Adrenal gland (tissue), 9 donors: ENCODE measurements at regions not wholly inside any gene's neighbourhood (a gene's known extent, or its start where the extent isn't known, plus 50 kb on each side); places are given as distances from the start of the nearest gene placed in this dataset.

ENCODE experiments used
- DNase-seq, 7 donors: peaks; one replicate each; pipeline ENCODE4 v3.0.0-alpha.2; 2019 to 2020
- H3K27ac ChIP-seq, 5 donors: fragments of 200-600 bp; sonication (generic) in 4 of 5; 1 replicate in 3 of 5; 2 replicates in 2 of 5; pipeline versions ENCODE4 v1.5.1 to v1.8.0; 2016 to 2020; ENCODE audit warnings: mild to moderate bottlenecking in 1 of 5
- H3K27me3 ChIP-seq: fragments of 200-600 bp; 2 replicates; pipeline ENCODE4 v1.8.0; 2021
- H3K36me3 ChIP-seq, 2 donors: fragments of 200-600 bp; replicated peaks in 1 of 2; 1 replicate in 1 of 2; 2 replicates in 1 of 2; pipeline versions ENCODE4 v1.5.1 to v1.8.0; 2018 to 2022
- H3K4me1 ChIP-seq, 2 donors: fragments of 200-600 bp; replicated peaks in 1 of 2; 1 replicate in 1 of 2; 2 replicates in 1 of 2; pipeline versions ENCODE4 v1.5.1 to v1.8.0; 2018 to 2021
- H3K4me3 ChIP-seq, 4 donors: fragments of 200-600 bp; sonication (generic) in 3 of 4; one replicate each; pipeline ENCODE4 v1.5.1; 2016 to 2018
- H3K9me3 ChIP-seq, 3 donors: fragments of 200-600 bp; sonication (generic) in 1 of 3; replicated peaks in 1 of 3; 1 replicate in 2 of 3; 2 replicates in 1 of 3; pipeline versions ENCODE4 v1.5.1 to v1.8.0; 2016 to 2021
- CTCF ChIP-seq, 6 experiments: fragments of 450-650 bp in 4 of 6; fragments of 200-600 bp in 2 of 6; sonication (generic) in 1 of 6; IDR thresholded peaks; 1 replicate in 5 of 6; 2 replicates in 1 of 6; pipeline versions ENCODE4 v1.5.1 to v1.8.0; 2016 to 2021; ENCODE audit warnings: antibody characterized with exemption in 6 of 6, mild to moderate bottlenecking in 2 of 6, moderate library complexity in 1 of 6
- POLR2A ChIP-seq, 2 donors: fragments of 450-650 bp; IDR thresholded peaks; one replicate each; pipeline ENCODE4 v1.6.1; 2017; ENCODE audit warnings: antibody characterized with exemption in 2 of 2, mild to moderate bottlenecking in 2 of 2, moderate library complexity in 1 of 2
- WGBS, 4 donors: extraction: QIAGEN DNeasy Blood & Tissue Kit in 2 of 4; methylation state at CpG; one replicate each; pipeline versions ENCODE4 v1.1.5 to v1.1.7; 2013 to 2017; 5-methylcytosine and 5-hydroxymethylcytosine counted together
- intact Hi-C, 2 donors: fragments of 100-400 bp; cut with DNase I; formaldehyde crosslinking; loops; one replicate each; pipeline versions ENCODE4 v1.14.1 to v1.15.0; 2022 to 2023
- donor health status: healthy with polysubstance abuse.
- donor health status: Bipolar disorder and iron deficiency.
- donor health status: DM: yes; HTN: yes; CAD: no.
- donor health status: DM: no; HTN: no; CAD: no.
- donor health status: DM: no; HTN: no; CAD: no.

- DNase-seq = no peak
- no peaks in the 10 kb centered on the region for H3K4me1 ChIP-seq
- H3K27ac ChIP-seq = no peak overlapping the region
- H3K36me3 ChIP-seq = no peaks in the 10 kb centered on the region
- 61 to 72% (median 66%) methylated on average over 2 of the region's 2 CpGs for WGBS, 4 donors
- intact Hi-C loops = no loop called here
- no peak overlapping the region for H3K4me3 ChIP-seq
- no peaks in the 10 kb centered on the region for H3K9me3 ChIP-seq
- H3K27me3 ChIP-seq = no peaks in the 10 kb centered on the region
- no peak for TF ChIP-seq CTCF (IDR thresholded peaks at IDR 0.05)
- TF ChIP-seq POLR2A (IDR thresholded peaks at IDR 0.05) = no peak
These were observed 124.5 kb downstream of the CAAP1 start for GRCh38 chr9:26768145-26768544.

- DNase-seq = no peak
- TF ChIP-seq CTCF (IDR thresholded peaks at IDR 0.05) (no peak), POLR2A (IDR thresholded peaks at IDR 0.05) (no peak)
- Histone ChIP-seq H3K27ac (no peak overlapping the region), H3K9me3 (no peaks in the 10 kb centered on the region), H3K4me1 (no peaks in the 10 kb centered on the region), H3K36me3 (no peaks in the 10 kb centered on the region), H3K4me3 (no peak overlapping the region), H3K27me3 (no peaks in the 10 kb centered on the region)
- WGBS, 4 donors = 92 to 95% (median 93%) methylated on average over 2 of the region's 2 CpGs
- intact Hi-C loops = no loop called here
These were observed 131.9 kb downstream of the CAAP1 start for GRCh38 chr9:26760675-26761074.

GRCh38 chr9:26758655-26759054 is 133.9 kb downstream of the CAAP1 start:
- H3K9me3 ChIP-seq = no peaks in the 10 kb centered on the region
- no peak for TF ChIP-seq POLR2A (IDR thresholded peaks at IDR 0.05)
- no peak for DNase-seq
- intact Hi-C loops = no loop called here
- H3K27ac ChIP-seq = no peak overlapping the region
- 67 to 88% (median 80%) methylated on average over 6 of the region's 6 CpGs for WGBS, 4 donors
- H3K4me1 ChIP-seq = no peaks in the 10 kb centered on the region
- no peaks in the 10 kb centered on the region for H3K27me3 ChIP-seq
- H3K36me3 ChIP-seq = no peaks in the 10 kb centered on the region
- no peak overlapping the region for H3K4me3 ChIP-seq

GRCh38 chr9:26756881-26757280 is 135.7 kb downstream of the CAAP1 start:
- WGBS, 4 donors = 79 to 92% (median 88%) methylated on average over 2 of the region's 2 CpGs
- Histone ChIP-seq H3K27me3 (no peaks in the 10 kb centered on the region), H3K36me3 (no peaks in the 10 kb centered on the region), H3K27ac (no peak overlapping the region), H3K9me3 (no peaks in the 10 kb centered on the region), H3K4me3 (no peak overlapping the region), H3K4me1 (no peaks in the 10 kb centered on the region)
- intact Hi-C loops = no loop called here
- DNase-seq = no peak
- TF ChIP-seq CTCF (IDR thresholded peaks at IDR 0.05) (no peak), POLR2A (IDR thresholded peaks at IDR 0.05) (no peak)

- intact Hi-C loops = no loop called here
- no peak for TF ChIP-seq CTCF (IDR thresholded peaks at IDR 0.05)
- TF ChIP-seq POLR2A (IDR thresholded peaks at IDR 0.05) = no peak
- Histone ChIP-seq H3K4me1 (no peaks in the 10 kb centered on the region), H3K4me3 (no peak overlapping the region), H3K27me3 (no peaks in the 10 kb centered on the region), H3K9me3 (no peaks in the 10 kb centered on the region), H3K36me3 (no peaks in the 10 kb centered on the region), H3K27ac (no peak overlapping the region)
- WGBS, 4 donors = 18 to 29% (median 25%) methylated on average over 2 of the region's 2 CpGs
- no peak for DNase-seq
These were observed 137.1 kb downstream of the CAAP1 start for GRCh38 chr9:26755476-26755875.
